Colonic mucosa (tissue), 4 donors: ENCODE measurements at regions not wholly inside any gene's neighbourhood (a gene's known extent, or its start where the extent isn't known, plus 50 kb on each side); places are given as distances from the start of the nearest gene placed in this dataset.

ENCODE experiments used
- DNase-seq: peaks from one replicate; pipeline ENCODE4 v3.0.0-alpha.2; 2020
- H3K27ac ChIP-seq: fragments of 200-600 bp; one replicate; pipeline ENCODE4 v1.8.0; 2021
- H3K27me3 ChIP-seq: fragments of 200-600 bp; one replicate; pipeline ENCODE4 v1.8.0; 2021
- H3K36me3 ChIP-seq: fragments of 200-600 bp; one replicate; pipeline ENCODE4 v1.8.0; 2021
- H3K4me1 ChIP-seq: fragments of 200-600 bp; one replicate; pipeline ENCODE4 v1.8.0; 2021; ENCODE audit warnings: mild to moderate bottlenecking
- H3K4me3 ChIP-seq: fragments of 200-600 bp; one replicate; pipeline ENCODE4 v1.8.0; 2021
- H3K9ac ChIP-seq, 2 donors: one replicate each; pipeline ENCODE4 v1.7.0; 2013; ENCODE audit warnings: control low read depth in 2 of 2, low read depth in 2 of 2, low read length in 2 of 2
- H3K9me3 ChIP-seq: fragments of 200-600 bp; one replicate; pipeline ENCODE4 v1.8.0; 2021
- intact Hi-C: fragments of 100-400 bp; cut with DNase I; formaldehyde crosslinking; loops from one replicate; pipeline ENCODE4 v1.14.1; 2022
- TF ChIP-seq, protein P1 (sequence below): fragments of 200-600 bp; IDR thresholded peaks from one replicate; pipeline ENCODE4 v1.8.0; 2022; ENCODE audit warnings: antibody characterized with exemption, mild to moderate bottlenecking
- donor health status: healthy.
- donor health status: DM: no; HTN: no; CAD: no.
- donor health status: DM: no; HTN: no; CAD: no.

DNA sequence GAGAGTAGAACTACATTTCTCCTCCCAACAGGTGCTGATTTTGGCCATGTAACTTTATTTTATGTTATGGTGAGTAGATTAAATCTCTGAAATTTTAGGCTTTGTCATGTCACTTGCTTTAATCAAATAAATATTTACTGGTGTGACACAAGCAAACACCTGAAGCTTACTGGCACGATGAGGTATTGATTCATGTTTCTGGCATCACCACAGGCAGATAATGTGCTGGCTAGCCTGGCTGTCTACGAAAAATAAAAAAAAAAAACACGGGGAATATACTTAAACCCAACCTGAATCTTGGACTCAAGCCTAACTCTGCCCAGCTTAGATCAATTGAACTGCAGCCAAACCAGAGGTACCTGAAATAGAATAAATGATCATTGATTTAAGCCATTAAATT, 65.6 kb upstream of the CADM2 start:
- DNase-seq, result no peak
- Histone ChIP-seq H3K27ac (no peak overlapping the region), H3K9ac (no peak overlapping the region), H3K36me3 (no peaks in the 10 kb centered on the region), H3K9me3 (no peaks in the 10 kb centered on the region), H3K4me3 (no peak overlapping the region), H3K4me1 (no peaks in the 10 kb centered on the region), H3K27me3 (no peaks in the 10 kb centered on the region)
- TF ChIP-seq, protein P1, sequence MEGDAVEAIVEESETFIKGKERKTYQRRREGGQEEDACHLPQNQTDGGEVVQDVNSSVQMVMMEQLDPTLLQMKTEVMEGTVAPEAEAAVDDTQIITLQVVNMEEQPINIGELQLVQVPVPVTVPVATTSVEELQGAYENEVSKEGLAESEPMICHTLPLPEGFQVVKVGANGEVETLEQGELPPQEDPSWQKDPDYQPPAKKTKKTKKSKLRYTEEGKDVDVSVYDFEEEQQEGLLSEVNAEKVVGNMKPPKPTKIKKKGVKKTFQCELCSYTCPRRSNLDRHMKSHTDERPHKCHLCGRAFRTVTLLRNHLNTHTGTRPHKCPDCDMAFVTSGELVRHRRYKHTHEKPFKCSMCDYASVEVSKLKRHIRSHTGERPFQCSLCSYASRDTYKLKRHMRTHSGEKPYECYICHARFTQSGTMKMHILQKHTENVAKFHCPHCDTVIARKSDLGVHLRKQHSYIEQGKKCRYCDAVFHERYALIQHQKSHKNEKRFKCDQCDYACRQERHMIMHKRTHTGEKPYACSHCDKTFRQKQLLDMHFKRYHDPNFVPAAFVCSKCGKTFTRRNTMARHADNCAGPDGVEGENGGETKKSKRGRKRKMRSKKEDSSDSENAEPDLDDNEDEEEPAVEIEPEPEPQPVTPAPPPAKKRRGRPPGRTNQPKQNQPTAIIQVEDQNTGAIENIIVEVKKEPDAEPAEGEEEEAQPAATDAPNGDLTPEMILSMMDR, result no peak
- intact Hi-C loops, result no loop called here

DNA sequence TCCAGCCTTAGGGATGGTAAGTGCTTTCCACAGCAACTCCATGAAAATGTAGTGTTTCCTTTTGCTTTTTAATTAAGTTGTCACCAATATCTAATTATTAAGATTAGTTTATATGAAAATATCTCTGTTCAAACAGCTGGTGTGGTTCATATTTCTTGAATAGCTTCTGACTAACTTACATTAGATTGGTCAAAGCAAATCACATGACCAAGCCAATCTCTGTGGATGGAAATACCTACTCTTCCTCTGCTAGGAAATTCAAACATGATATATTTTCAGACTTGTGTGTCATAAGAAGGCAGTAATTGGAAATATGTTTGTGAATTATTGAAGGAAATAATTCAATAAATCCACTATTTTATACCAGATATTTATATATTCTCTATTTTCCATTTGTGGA, 54.6 kb upstream of the CADM2 start:
- no peaks in the 10 kb centered on the region for H3K36me3 ChIP-seq
- no peak overlapping the region for H3K9ac ChIP-seq
- DNase-seq, result no peak
- H3K27me3 ChIP-seq, result no peaks in the 10 kb centered on the region
- TF ChIP-seq, protein P1, result no peak
- H3K4me3 ChIP-seq, result no peak overlapping the region
- H3K9me3 ChIP-seq, result no peaks in the 10 kb centered on the region
- H3K27ac ChIP-seq, result no peak overlapping the region
- no peaks in the 10 kb centered on the region for H3K4me1 ChIP-seq
- intact Hi-C loops, result no loop called here

DNA sequence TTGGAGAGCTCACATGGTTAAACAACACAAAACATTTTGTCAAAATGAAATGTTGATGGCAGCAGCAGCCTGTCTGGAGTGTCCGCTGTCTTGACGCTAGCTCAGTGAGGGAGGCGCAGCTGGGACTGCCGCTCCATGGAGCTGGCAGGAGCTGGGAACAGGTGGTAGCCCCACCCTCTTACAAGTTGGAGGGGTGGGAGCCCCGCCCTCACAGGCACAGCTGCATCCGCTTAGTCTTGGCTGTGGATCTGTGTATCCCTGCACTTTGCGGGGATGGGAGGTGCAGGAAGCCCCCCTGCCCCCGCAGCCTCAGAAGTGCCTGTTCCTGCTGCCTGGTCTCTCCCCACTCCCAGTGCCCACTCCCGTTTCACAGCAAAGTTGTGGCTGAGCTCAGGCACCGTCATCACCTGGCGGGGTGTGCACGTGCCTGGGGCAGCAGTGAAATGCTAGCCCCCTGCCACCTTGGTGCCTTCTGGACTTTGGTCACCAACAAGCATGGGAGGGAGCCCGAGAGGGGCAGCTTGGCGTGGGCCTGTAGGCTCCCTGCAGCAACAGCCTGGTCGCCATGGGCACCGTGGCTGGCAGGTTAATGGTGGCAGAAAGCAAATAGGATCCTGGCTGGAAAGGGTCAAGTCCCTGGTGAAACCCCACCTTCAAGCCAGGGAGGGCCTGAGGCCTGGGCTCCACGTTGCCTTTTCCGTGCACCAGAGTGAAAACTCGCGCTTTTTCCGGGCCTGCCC, 53.8 kb upstream of the CADM2 start:
- Histone ChIP-seq H3K27ac (no peak overlapping the region), H3K9ac (no peak overlapping the region), H3K4me3 (no peak overlapping the region), H3K4me1 (no peaks in the 10 kb centered on the region), H3K27me3 (no peaks in the 10 kb centered on the region), H3K36me3 (no peaks in the 10 kb centered on the region), H3K9me3 (no peaks in the 10 kb centered on the region)
- intact Hi-C loops, result no loop called here
- TF ChIP-seq, protein P1, result no peak
- DNase-seq, result no peak

DNA sequence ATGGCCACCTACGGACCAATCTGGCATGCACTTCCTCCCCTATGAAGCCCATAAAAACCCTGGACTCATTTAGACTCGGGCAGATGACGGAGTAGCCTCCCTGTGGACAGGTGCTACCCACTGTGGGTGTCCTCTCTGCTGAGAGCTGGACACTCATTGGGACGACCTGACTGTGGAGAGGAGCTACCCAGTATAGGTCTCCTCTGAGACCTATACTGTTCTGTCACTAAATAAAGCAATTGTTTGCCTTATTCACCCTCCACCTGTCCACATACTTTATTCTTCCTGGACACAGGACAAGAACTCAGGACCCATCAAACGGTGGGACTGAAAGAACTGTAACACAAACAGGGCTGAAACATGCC, 53.3 kb upstream of the CADM2 start:
- H3K27me3 ChIP-seq, result no peaks in the 10 kb centered on the region
- no peaks in the 10 kb centered on the region for H3K36me3 ChIP-seq
- no peak overlapping the region for H3K4me3 ChIP-seq
- H3K9me3 ChIP-seq, result no peaks in the 10 kb centered on the region
- TF ChIP-seq, protein P1, result no peak
- no peaks in the 10 kb centered on the region for H3K4me1 ChIP-seq
- H3K9ac ChIP-seq, result no peak overlapping the region
- intact Hi-C loops, result no loop called here
- DNase-seq, result no peak
- H3K27ac ChIP-seq, result no peak overlapping the region

DNA sequence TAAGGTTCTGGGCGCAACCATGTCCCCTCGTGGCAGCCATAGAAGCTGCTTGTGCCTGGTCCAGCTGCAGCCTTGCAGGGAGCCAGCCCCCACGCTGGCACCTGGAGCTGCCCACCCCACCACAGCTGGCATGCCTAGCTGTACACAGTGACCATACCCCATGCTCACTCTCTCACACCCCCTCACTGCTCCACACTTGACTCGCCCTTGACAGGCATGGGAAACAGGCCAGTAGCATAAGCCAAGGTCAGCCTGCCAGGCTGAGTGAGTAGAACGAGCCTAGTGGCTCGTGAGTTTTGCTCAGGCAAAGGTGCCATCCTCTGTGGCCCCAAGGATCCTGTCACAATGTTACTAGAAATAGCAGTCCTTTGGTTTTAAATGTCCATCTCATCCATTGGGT, 52.7 kb upstream of the CADM2 start:
- intact Hi-C loops, result no loop called here
- Histone ChIP-seq H3K9ac (no peak overlapping the region), H3K9me3 (no peaks in the 10 kb centered on the region), H3K4me3 (no peak overlapping the region), H3K27me3 (no peaks in the 10 kb centered on the region), H3K4me1 (no peaks in the 10 kb centered on the region), H3K27ac (no peak overlapping the region), H3K36me3 (no peaks in the 10 kb centered on the region)
- TF ChIP-seq, protein P1, result no peak
- no peak for DNase-seq
